ENCODE measurements at regions not wholly inside any gene's neighbourhood (a gene's known extent, or its start where the extent isn't known, plus 50 kb on each side); places are given as distances from the start of the nearest gene placed in this dataset.

DNA sequence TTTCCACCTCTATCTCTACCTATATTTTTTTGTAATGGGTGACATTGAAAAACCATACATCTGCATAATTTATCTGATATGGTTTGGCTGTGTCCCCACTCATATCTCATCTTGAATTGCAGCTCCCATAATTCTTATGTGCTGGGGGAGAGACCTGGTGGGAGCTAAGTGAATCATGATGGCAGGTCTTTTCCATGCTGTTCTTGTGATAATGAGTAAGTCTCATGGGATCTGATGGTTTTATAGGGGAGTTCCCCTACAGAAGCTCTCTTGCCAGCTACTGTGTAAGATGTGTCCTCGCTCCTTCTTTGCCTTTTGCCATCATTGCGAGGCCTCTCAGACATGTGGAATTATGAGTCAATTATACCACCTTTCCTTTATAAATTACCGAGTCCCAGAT, 551.0 kb upstream of the ANO5 start:
- H3K36me3 ChIP-seq (ENCODE audit: control insufficient read depth, insufficient read depth, low read length), result no peaks in the 10 kb centered on the region
- ChIA-PET POLR2A (no interaction called here), CTCF (no interaction called here)
- no peaks in the 10 kb centered on the region for H3K4me1 ChIP-seq
- intact Hi-C loops (cut with micrococcal nuclease; ENCODE audit: unreplicated experiment), result no loop called here
- DNase-seq, result no peak
- no TSS peak for BruUV-seq (replicated peaks)
- H3K27ac Mint-ChIP-seq (ENCODE audit: unreplicated experiment), result no peak overlapping the region
- no peaks in the 10 kb centered on the region for H3K27me3 ChIP-seq (replicated peaks; ENCODE audit: control insufficient read depth, insufficient read depth, low read length)
- no peaks in the 10 kb centered on the region for H3K4me1 Mint-ChIP-seq (ENCODE audit: low read depth, unreplicated experiment)
- TF ChIP-seq, protein P1, sequence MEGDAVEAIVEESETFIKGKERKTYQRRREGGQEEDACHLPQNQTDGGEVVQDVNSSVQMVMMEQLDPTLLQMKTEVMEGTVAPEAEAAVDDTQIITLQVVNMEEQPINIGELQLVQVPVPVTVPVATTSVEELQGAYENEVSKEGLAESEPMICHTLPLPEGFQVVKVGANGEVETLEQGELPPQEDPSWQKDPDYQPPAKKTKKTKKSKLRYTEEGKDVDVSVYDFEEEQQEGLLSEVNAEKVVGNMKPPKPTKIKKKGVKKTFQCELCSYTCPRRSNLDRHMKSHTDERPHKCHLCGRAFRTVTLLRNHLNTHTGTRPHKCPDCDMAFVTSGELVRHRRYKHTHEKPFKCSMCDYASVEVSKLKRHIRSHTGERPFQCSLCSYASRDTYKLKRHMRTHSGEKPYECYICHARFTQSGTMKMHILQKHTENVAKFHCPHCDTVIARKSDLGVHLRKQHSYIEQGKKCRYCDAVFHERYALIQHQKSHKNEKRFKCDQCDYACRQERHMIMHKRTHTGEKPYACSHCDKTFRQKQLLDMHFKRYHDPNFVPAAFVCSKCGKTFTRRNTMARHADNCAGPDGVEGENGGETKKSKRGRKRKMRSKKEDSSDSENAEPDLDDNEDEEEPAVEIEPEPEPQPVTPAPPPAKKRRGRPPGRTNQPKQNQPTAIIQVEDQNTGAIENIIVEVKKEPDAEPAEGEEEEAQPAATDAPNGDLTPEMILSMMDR (IDR thresholded peaks at IDR 0.05; ENCODE audit: insufficient read depth in 1 of 2, low read depth in 1 of 2, low read length in 1 of 2, severe bottlenecking in 1 of 2, unreplicated experiment in 1 of 2), result no peak
- H3K9me3 Mint-ChIP-seq (ENCODE audit: unreplicated experiment), result no peaks in the 10 kb centered on the region
- H3K4me3 ChIP-seq (ENCODE audit: low read depth, low read length), result no peak overlapping the region
- H3K36me3 Mint-ChIP-seq (ENCODE audit: insufficient read depth, unreplicated experiment), result no peaks in the 10 kb centered on the region
- no peak overlapping the region for H3K4me3 Mint-ChIP-seq (ENCODE audit: unreplicated experiment)
- H3K27me3 Mint-ChIP-seq (ENCODE audit: insufficient read depth, unreplicated experiment), result peaks cover 3% of the 10 kb centered on the region
- H3K9me3 ChIP-seq, result no peaks in the 10 kb centered on the region

DNA sequence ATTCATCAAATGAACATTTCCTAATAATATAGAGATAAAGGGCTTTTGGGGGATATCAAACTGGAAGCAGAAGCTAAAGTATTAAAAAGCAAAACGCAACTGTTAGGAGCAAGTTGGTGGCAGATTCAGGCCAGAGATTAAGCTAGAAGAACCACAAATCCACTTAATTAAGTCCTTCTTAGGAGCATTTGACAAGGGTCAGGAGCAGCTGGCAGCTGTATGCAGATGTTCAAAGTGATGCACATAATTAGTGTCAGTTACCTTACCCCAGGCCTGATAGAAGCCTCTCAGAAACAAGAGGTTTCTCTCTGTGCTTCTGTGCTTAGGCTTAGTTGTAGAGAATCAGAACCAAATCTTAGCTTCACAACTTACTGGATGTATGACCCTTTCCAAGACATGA, 546.5 kb upstream of the ANO5 start:
- no TSS peak for BruUV-seq (replicated peaks)
- TF ChIP-seq, protein P1 (IDR thresholded peaks at IDR 0.05; ENCODE audit: insufficient read depth in 1 of 2, low read depth in 1 of 2, low read length in 1 of 2, severe bottlenecking in 1 of 2, unreplicated experiment in 1 of 2), result no peak
- CTCF ChIA-PET, result no interaction called here
- no peak for DNase-seq
- Histone ChIP-seq H3K27me3 (replicated peaks; ENCODE audit: control insufficient read depth, insufficient read depth, low read length) (no peaks in the 10 kb centered on the region), H3K9me3 (no peaks in the 10 kb centered on the region), H3K36me3 (ENCODE audit: control insufficient read depth, insufficient read depth, low read length) (no peaks in the 10 kb centered on the region), H3K4me3 (ENCODE audit: low read depth, low read length) (no peak overlapping the region), H3K4me1 (no peaks in the 10 kb centered on the region)
- POLR2A ChIA-PET, result no interaction called here
- Mint-ChIP-seq H3K4me1 (ENCODE audit: low read depth, unreplicated experiment) (no peaks in the 10 kb centered on the region), H3K27ac (ENCODE audit: unreplicated experiment) (no peak overlapping the region), H3K4me3 (ENCODE audit: unreplicated experiment) (no peak overlapping the region), H3K36me3 (ENCODE audit: insufficient read depth, unreplicated experiment) (no peaks in the 10 kb centered on the region), H3K27me3 (ENCODE audit: insufficient read depth, unreplicated experiment) (peaks cover 3% of the 10 kb centered on the region), H3K9me3 (ENCODE audit: unreplicated experiment) (no peaks in the 10 kb centered on the region)
- intact Hi-C loops (cut with micrococcal nuclease; ENCODE audit: unreplicated experiment), result no loop called here

DNA sequence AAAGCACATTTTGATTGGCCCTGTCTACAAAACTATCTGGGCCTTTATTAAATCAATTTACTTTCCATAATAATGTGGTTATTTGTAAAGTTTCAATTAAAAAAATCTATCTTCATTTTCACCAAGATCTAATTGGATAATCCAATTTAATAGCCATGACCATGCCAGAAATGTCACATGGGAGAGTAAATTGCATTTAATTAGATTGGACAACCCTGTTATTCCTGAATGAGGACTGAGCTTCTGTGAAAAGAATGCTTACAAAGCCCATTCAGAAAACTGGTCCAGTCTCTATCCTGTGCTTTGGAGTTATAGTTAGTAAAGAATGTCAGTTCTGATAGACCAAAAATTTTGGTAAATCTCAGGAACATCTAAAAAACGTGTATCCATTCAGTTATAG, 541.9 kb upstream of the ANO5 start:
- ChIA-PET CTCF (no interaction called here), POLR2A (no interaction called here)
- no peaks in the 10 kb centered on the region for H3K9me3 ChIP-seq
- H3K36me3 ChIP-seq (ENCODE audit: control insufficient read depth, insufficient read depth, low read length), result no peaks in the 10 kb centered on the region
- no peak overlapping the region for H3K4me3 ChIP-seq (ENCODE audit: low read depth, low read length)
- Mint-ChIP-seq H3K9me3 (ENCODE audit: unreplicated experiment) (no peaks in the 10 kb centered on the region), H3K27me3 (ENCODE audit: insufficient read depth, unreplicated experiment) (peaks cover 3% of the 10 kb centered on the region), H3K4me3 (ENCODE audit: unreplicated experiment) (no peak overlapping the region), H3K27ac (ENCODE audit: unreplicated experiment) (no peak overlapping the region), H3K36me3 (ENCODE audit: insufficient read depth, unreplicated experiment) (no peaks in the 10 kb centered on the region), H3K4me1 (ENCODE audit: low read depth, unreplicated experiment) (no peaks in the 10 kb centered on the region)
- H3K27me3 ChIP-seq (replicated peaks; ENCODE audit: control insufficient read depth, insufficient read depth, low read length), result no peaks in the 10 kb centered on the region
- TF ChIP-seq, protein P1 (IDR thresholded peaks at IDR 0.05; ENCODE audit: insufficient read depth in 1 of 2, low read depth in 1 of 2, low read length in 1 of 2, severe bottlenecking in 1 of 2, unreplicated experiment in 1 of 2), result no peak
- no peak for DNase-seq
- intact Hi-C loops (cut with micrococcal nuclease; ENCODE audit: unreplicated experiment), result no loop called here
- BruUV-seq (replicated peaks), result no TSS peak
- H3K4me1 ChIP-seq, result no peaks in the 10 kb centered on the region

All from Caco-2 (cell line).